OCI-LY3 (cell line): ENCODE measurements at regions not wholly inside any gene's neighbourhood (a gene's known extent, or its start where the extent isn't known, plus 50 kb on each side); places are given as distances from the start of the nearest gene placed in this dataset.

Experiments used
- CTCF ChIP-seq: fragments of 200-600, 300-600 bp; sonication (generic); IDR thresholded peaks from 2 replicates; pipeline ENCODE4 v1.5.1; 2014; ENCODE audit warnings: antibody characterized with exemption, low read length, low read depth
- EZH2phosphoT487 ChIP-seq: fragments of 200-600 bp; shearing (Covaris generic); IDR thresholded peaks from 2 replicates; pipeline ENCODE4 v1.6.1; 2018; ENCODE audit warnings: antibody characterized with exemption, mixed run types, low read depth

DNA sequence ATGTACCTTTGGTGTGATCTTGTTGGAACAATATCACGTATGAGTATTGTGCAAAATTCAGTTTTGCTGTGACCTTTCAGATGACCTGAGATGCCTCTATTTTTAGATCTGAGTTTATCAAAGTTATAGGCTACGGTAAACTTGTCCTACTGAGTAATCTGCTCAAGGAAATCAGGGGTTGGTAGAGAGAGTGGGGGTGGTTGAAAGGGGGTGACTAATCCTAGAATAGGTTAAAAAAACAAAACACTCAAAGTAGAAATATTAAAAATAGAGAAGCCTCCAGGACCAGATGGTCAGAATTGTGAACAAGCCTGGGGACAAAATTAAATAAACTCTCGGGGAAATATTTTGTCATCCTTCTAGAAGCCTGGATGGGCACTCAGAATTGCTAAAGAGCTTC, 59.9 kb upstream of the C11orf87 start:
- TF ChIP-seq CTCF (no peak), EZH2phosphoT487 (no peak)
